Activated CD4-positive, alpha-beta T cell treated with anti-CD3 and anti-CD28 coated beads, Interleukin-10, Interleukin-2, amounts not matched to agents 100 ng/mL and 50 ng/mL, durations not matched to agents 16 hours and 8 hours (primary cell): ENCODE measurements at regions not wholly inside any gene's neighbourhood (a gene's known extent, or its start where the extent isn't known, plus 50 kb on each side); places are given as distances from the start of the nearest gene placed in this dataset.
"Not testable (repeated sequence)": the region's sequence is repeated elsewhere in the genome, so short reads cannot be mapped to it uniquely, and the experiment has no call there.

ENCODE experiments used
- DNase-seq: peaks from one replicate; pipeline ENCODE4 v3.0.0-alpha.2; 2020

- DNase-seq = no peak
These were observed 1038.2 kb upstream of the CNTN5 start for GRCh38 chr11:97982512-97982911.

- DNase-seq = no peak
These were observed 1031.6 kb upstream of the CNTN5 start for GRCh38 chr11:97989121-97989520.

GRCh38 chr11:97990162-97990920 lies 1030.4 kb upstream of the CNTN5 start:
- DNase-seq = no peak

- DNase-seq = no peak
These were observed 1027.2 kb upstream of the CNTN5 start for GRCh38 chr11:97993562-97993961.

- no peak for DNase-seq
These were observed 1024.9 kb upstream of the CNTN5 start for GRCh38 chr11:97995874-97996273.

GRCh38 chr11:97996762-97997161 lies 1024.0 kb upstream of the CNTN5 start:
- no peak for DNase-seq

- DNase-seq = no peak
These were observed 1017.0 kb upstream of the CNTN5 start for GRCh38 chr11:98003606-98004371.

GRCh38 chr11:98007072-98007471 lies 1013.7 kb upstream of the CNTN5 start:
- no peak for DNase-seq

- DNase-seq = no peak
These were observed 993.1 kb upstream of the CNTN5 start for GRCh38 chr11:98027652-98028051.

GRCh38 chr11:98029832-98030231 lies 990.9 kb upstream of the CNTN5 start:
- no peak for DNase-seq

- DNase-seq = no peak
These were observed 983.9 kb upstream of the CNTN5 start for GRCh38 chr11:98036810-98037209.

- DNase-seq = no peak
These were observed 980.5 kb upstream of the CNTN5 start for GRCh38 chr11:98040061-98040808.

- no peak for DNase-seq
These were observed 973.1 kb upstream of the CNTN5 start for GRCh38 chr11:98047647-98048046.

- no peak for DNase-seq
These were observed 966.9 kb upstream of the CNTN5 start for GRCh38 chr11:98053851-98054250.

GRCh38 chr11:98056945-98057344 lies 963.8 kb upstream of the CNTN5 start:
- no peak for DNase-seq

GRCh38 chr11:98059488-98059887 lies 961.3 kb upstream of the CNTN5 start:
- no peak for DNase-seq

GRCh38 chr11:98060759-98061158 lies 960.0 kb upstream of the CNTN5 start:
- DNase-seq = no peak

GRCh38 chr11:98061858-98062257 lies 958.9 kb upstream of the CNTN5 start:
- no peak for DNase-seq

- no peak for DNase-seq
These were observed 958.0 kb upstream of the CNTN5 start for GRCh38 chr11:98062714-98063113.

GRCh38 chr11:98068251-98068650 lies 952.5 kb upstream of the CNTN5 start:
- DNase-seq = no peak

- not testable (repeated sequence) for DNase-seq
These were observed 951.6 kb upstream of the CNTN5 start for GRCh38 chr11:98069147-98069546.

- no peak for DNase-seq
These were observed 950.9 kb upstream of the CNTN5 start for GRCh38 chr11:98069861-98070260.

GRCh38 chr11:98090861-98091505 lies 929.8 kb upstream of the CNTN5 start:
- no peak for DNase-seq
